Upper lobe of left lung (tissue), 6 donors: ENCODE measurements at regions not wholly inside any gene's neighbourhood (a gene's known extent, or its start where the extent isn't known, plus 50 kb on each side); places are given as distances from the start of the nearest gene placed in this dataset.

Experiments used
- ATAC-seq, 2 donors: fragments of 200-7000 bp; cut with Tn5 transposase; one replicate each; pipeline ENCODE4 v1.9.1; 2022; ENCODE audit warnings: mild to moderate bottlenecking in 2 of 2, moderate library complexity in 2 of 2; ENCODE audit not compliant: low FRiP score in 2 of 2
- DNase-seq, 2 donors: peaks; one replicate each; pipeline ENCODE4 v3.0.0-alpha.2; 2019 to 2020
- H3K27ac ChIP-seq, 4 donors: fragments of 200-600 bp; sonication (generic); one replicate each; pipeline ENCODE4 v1.5.1; 2016 to 2019
- H3K27me3 ChIP-seq, 4 donors: fragments of 200-600 bp; sonication (generic); one replicate each; pipeline ENCODE4 v1.5.1; 2017 to 2019
- H3K36me3 ChIP-seq, 4 donors: fragments of 200-600 bp; sonication (generic); one replicate each; pipeline ENCODE4 v1.5.1; 2016 to 2019
- H3K4me1 ChIP-seq, 4 donors: fragments of 200-600 bp; sonication (generic); one replicate each; pipeline ENCODE4 v1.5.1; 2018 to 2019
- H3K4me3 ChIP-seq, 4 donors: fragments of 200-600 bp; sonication (generic); one replicate each; pipeline ENCODE4 v1.5.1; 2017 to 2019; ENCODE audit warnings: mild to moderate bottlenecking in 2 of 4, moderate library complexity in 1 of 4
- H3K9me3 ChIP-seq, 4 donors: fragments of 200-600 bp; sonication (generic); one replicate each; pipeline ENCODE4 v1.5.1; 2018 to 2019
- CTCF ChIP-seq, 6 experiments: fragments of 450-650 bp in 4 of 6; fragments of 200-600 bp in 2 of 6; sonication (generic) in 2 of 6; IDR thresholded peaks; one replicate each; pipeline ENCODE4 v1.5.1; 2016 to 2019; ENCODE audit warnings: antibody characterized with exemption in 6 of 6
- EP300 ChIP-seq, 4 donors: sonication (generic); formaldehyde crosslinking; IDR thresholded peaks; one replicate each; pipeline ENCODE4 v1.5.1; 2017; ENCODE audit warnings: antibody characterized with exemption in 4 of 4, control low read depth in 2 of 4
- POLR2A ChIP-seq, 4 donors: fragments of 450-650 bp; IDR thresholded peaks; one replicate each; pipeline ENCODE4 v1.5.1; 2016 to 2017; ENCODE audit warnings: antibody characterized with exemption in 4 of 4, mild to moderate bottlenecking in 2 of 4
- POLR2AphosphoS5 ChIP-seq, 2 donors: sonication (generic); formaldehyde crosslinking; IDR thresholded peaks; one replicate each; pipeline ENCODE4 v1.5.1; 2017; ENCODE audit warnings: antibody characterized with exemption in 2 of 2
- WGBS, 2 donors: methylation state at CpG; one replicate each; pipeline ENCODE4 v1.1.5; 2017 to 2018; 5-methylcytosine and 5-hydroxymethylcytosine counted together
- donor health status: DM: no; HTN: no; CAD: no; lungs with moderate emphysema.
- donor health status: DM: no; HTN: yes; CAD: no; lungs with severe emphysema.

- Histone ChIP-seq H3K4me3 (no peak overlapping the region), H3K27ac (no peak overlapping the region), H3K4me1 (peaks cover 0 to 5% (median 0%) of the 10 kb centered on the region in 4 donors), H3K36me3 (no peaks in the 10 kb centered on the region), H3K9me3 (no peaks in the 10 kb centered on the region), H3K27me3 (no peaks in the 10 kb centered on the region)
- no peak for DNase-seq
- ATAC-seq = no peak
- TF ChIP-seq CTCF (IDR thresholded peaks at IDR 0.05) = no peak
- no peak for TF ChIP-seq EP300 (IDR thresholded peaks at IDR 0.05)
- no peak for TF ChIP-seq POLR2AphosphoS5 (IDR thresholded peaks at IDR 0.05)
- no peak for TF ChIP-seq POLR2A (IDR thresholded peaks at IDR 0.05)
These were observed 52.3 kb upstream of the FAT4 start for GRCh38 chr4:125262502-125262901.

GRCh38 chr4:125262079-125262478, 52.7 kb upstream of the FAT4 start:
- Histone ChIP-seq H3K36me3 (no peaks in the 10 kb centered on the region), H3K27ac (no peak overlapping the region), H3K4me3 (no peak overlapping the region), H3K4me1 (peaks cover 0 to under 1% (median 0%) of the 10 kb centered on the region in 4 donors), H3K27me3 (no peaks in the 10 kb centered on the region), H3K9me3 (no peaks in the 10 kb centered on the region)
- TF ChIP-seq EP300 (IDR thresholded peaks at IDR 0.05) (no peak), POLR2AphosphoS5 (IDR thresholded peaks at IDR 0.05) (no peak), CTCF (IDR thresholded peaks at IDR 0.05) (no peak), POLR2A (IDR thresholded peaks at IDR 0.05) (no peak)
- DNase-seq = no peak
- 72 to 74% methylated on average over 2 of the region's 2 CpGs for WGBS, 2 donors
- no peak for ATAC-seq

- no peak for DNase-seq
- Histone ChIP-seq H3K9me3 (no peaks in the 10 kb centered on the region), H3K36me3 (no peaks in the 10 kb centered on the region), H3K4me1 (no peaks in the 10 kb centered on the region), H3K4me3 (no peak overlapping the region), H3K27ac (no peak overlapping the region), H3K27me3 (no peaks in the 10 kb centered on the region)
- 70 to 85% methylated on average over 1 of the region's 1 CpG for WGBS, 2 donors
- TF ChIP-seq EP300 (IDR thresholded peaks at IDR 0.05) (no peak), POLR2A (IDR thresholded peaks at IDR 0.05) (no peak), POLR2AphosphoS5 (IDR thresholded peaks at IDR 0.05) (no peak), CTCF (IDR thresholded peaks at IDR 0.05) (no peak)
- ATAC-seq = no peak
These were observed 60.6 kb upstream of the FAT4 start for GRCh38 chr4:125254106-125254505.

- H3K9me3 ChIP-seq = no peaks in the 10 kb centered on the region
- no peak for DNase-seq
- no peak overlapping the region for H3K4me3 ChIP-seq
- H3K4me1 ChIP-seq = no peaks in the 10 kb centered on the region
- no peaks in the 10 kb centered on the region for H3K27me3 ChIP-seq
- TF ChIP-seq EP300 (IDR thresholded peaks at IDR 0.05) = no peak
- TF ChIP-seq POLR2AphosphoS5 (IDR thresholded peaks at IDR 0.05) = no peak
- TF ChIP-seq CTCF (IDR thresholded peaks at IDR 0.05) = peak in 3 of 6 experiments; percentile 26 to 42 (median 35)
- no peak for TF ChIP-seq POLR2A (IDR thresholded peaks at IDR 0.05)
- H3K27ac ChIP-seq = no peak overlapping the region
- no peak for ATAC-seq
- 45% methylated on average over 2 of the region's 2 CpGs for WGBS, 2 donors
- no peaks in the 10 kb centered on the region for H3K36me3 ChIP-seq
These were observed 69.8 kb upstream of the FAT4 start for GRCh38 chr4:125244848-125245450.

GRCh38 chr4:125243789-125244397, 70.9 kb upstream of the FAT4 start:
- Histone ChIP-seq H3K27ac (no peak overlapping the region), H3K4me3 (no peak overlapping the region), H3K4me1 (no peaks in the 10 kb centered on the region), H3K36me3 (no peaks in the 10 kb centered on the region), H3K9me3 (no peaks in the 10 kb centered on the region), H3K27me3 (no peaks in the 10 kb centered on the region)
- WGBS, 2 donors = 62 to 66% methylated on average over 3 of the region's 3 CpGs
- ATAC-seq = no peak
- no peak for DNase-seq
- TF ChIP-seq POLR2A (IDR thresholded peaks at IDR 0.05) = no peak
- TF ChIP-seq CTCF (IDR thresholded peaks at IDR 0.05) = no peak
- no peak for TF ChIP-seq EP300 (IDR thresholded peaks at IDR 0.05)
- TF ChIP-seq POLR2AphosphoS5 (IDR thresholded peaks at IDR 0.05) = no peak
